ENCODE measurements at regions not wholly inside any gene's neighbourhood (a gene's known extent, or its start where the extent isn't known, plus 50 kb on each side); places are given as distances from the start of the nearest gene placed in this dataset.

GRCh38 chr4:36753048-36753447 is 471.6 kb downstream of the DTHD1 start:
- CTCF ChIA-PET: no interaction called here
- POLR2A ChIA-PET: no interaction called here
- H3K36me3 Mint-ChIP-seq (ENCODE audit: low read depth): no peaks in the 10 kb centered on the region
- intact Hi-C loops (cut with DNase I, micrococcal nuclease): no loop called here
- no peaks in the 10 kb centered on the region for H3K27me3 Mint-ChIP-seq
- Histone ChIP-seq H3K27ac (ENCODE audit: low read depth in 1 of 2, low read length in 2 of 2) (no peak overlapping the region), H3K27me3 (ENCODE audit: control insufficient read depth in 1 of 2, insufficient read depth in 2 of 2, low read length in 2 of 2) (no peaks in the 10 kb centered on the region), H3K36me3 (ENCODE audit: insufficient read depth, low read length) (no peaks in the 10 kb centered on the region), H3K9me3 (ENCODE audit: control insufficient read depth in 1 of 2, insufficient read depth in 1 of 2, low read length in 2 of 2) (no peaks in the 10 kb centered on the region), H3K4me3 (ENCODE audit: low read length) (no peak overlapping the region), H3K4me1 (ENCODE audit: insufficient read depth, low read length) (no peaks in the 10 kb centered on the region)
- H3K4me3 Mint-ChIP-seq: no peak overlapping the region
- H3K4me1 Mint-ChIP-seq (ENCODE audit: low read depth): no peaks in the 10 kb centered on the region
- H3K27ac Mint-ChIP-seq: no peak overlapping the region
- DNase-seq (no peak), ATAC-seq (ENCODE audit: poor library complexity) (no peak)
- no peak for TF ChIP-seq CTCF (IDR thresholded peaks at IDR 0.05)
- no peaks in the 10 kb centered on the region for H3K9me3 Mint-ChIP-seq

GRCh38 chr4:36757580-36758311 is 476.3 kb downstream of the DTHD1 start:
- Mint-ChIP-seq H3K9me3 (no peaks in the 10 kb centered on the region), H3K27me3 (peaks cover 6% of the 10 kb centered on the region), H3K4me1 (ENCODE audit: low read depth) (no peaks in the 10 kb centered on the region), H3K4me3 (no peak overlapping the region), H3K27ac (no peak overlapping the region), H3K36me3 (ENCODE audit: low read depth) (no peaks in the 10 kb centered on the region)
- TF ChIP-seq CTCF (IDR thresholded peaks at IDR 0.05): no peak
- Histone ChIP-seq H3K36me3 (ENCODE audit: insufficient read depth, low read length) (no peaks in the 10 kb centered on the region), H3K9me3 (ENCODE audit: control insufficient read depth in 1 of 2, insufficient read depth in 1 of 2, low read length in 2 of 2) (no peaks in the 10 kb centered on the region), H3K27me3 (ENCODE audit: control insufficient read depth in 1 of 2, insufficient read depth in 2 of 2, low read length in 2 of 2) (no peaks in the 10 kb centered on the region), H3K4me3 (ENCODE audit: low read length) (no peak overlapping the region), H3K27ac (ENCODE audit: low read depth in 1 of 2, low read length in 2 of 2) (no peak overlapping the region), H3K4me1 (ENCODE audit: insufficient read depth, low read length) (no peaks in the 10 kb centered on the region)
- intact Hi-C loops (cut with DNase I, micrococcal nuclease): no loop called here
- ChIA-PET POLR2A (no interaction called here), CTCF (no interaction called here)
- no peak for ATAC-seq (ENCODE audit: poor library complexity)
- DNase-seq: no peak

- no peak for TF ChIP-seq CTCF (IDR thresholded peaks at IDR 0.05)
- intact Hi-C loops (cut with DNase I, micrococcal nuclease): no loop called here
- H3K9me3 Mint-ChIP-seq: no peaks in the 10 kb centered on the region
Observed at GRCh38 chr4:36758312-36759178, 477.1 kb downstream of the DTHD1 start.

More at GRCh38 chr4:36758312-36759178, 477.1 kb downstream of the DTHD1 start:
- no peaks in the 10 kb centered on the region for H3K4me1 ChIP-seq (ENCODE audit: insufficient read depth, low read length)
- H3K27me3 ChIP-seq (ENCODE audit: control insufficient read depth in 1 of 2, insufficient read depth in 2 of 2, low read length in 2 of 2): no peaks in the 10 kb centered on the region
- peaks cover 6% of the 10 kb centered on the region for H3K27me3 Mint-ChIP-seq
- ChIA-PET POLR2A (no interaction called here), CTCF (no interaction called here)
- H3K4me1 Mint-ChIP-seq (ENCODE audit: low read depth): no peaks in the 10 kb centered on the region
- no peaks in the 10 kb centered on the region for H3K36me3 Mint-ChIP-seq (ENCODE audit: low read depth)
- ATAC-seq (ENCODE audit: poor library complexity) (no peak), DNase-seq (no peak)
- H3K9me3 ChIP-seq (ENCODE audit: control insufficient read depth in 1 of 2, insufficient read depth in 1 of 2, low read length in 2 of 2): no peaks in the 10 kb centered on the region
- no peak overlapping the region for H3K4me3 ChIP-seq (ENCODE audit: low read length)
- H3K27ac Mint-ChIP-seq: no peak overlapping the region
- no peak overlapping the region for H3K27ac ChIP-seq (ENCODE audit: low read depth in 1 of 2, low read length in 2 of 2)
- no peak overlapping the region for H3K4me3 Mint-ChIP-seq
- no peaks in the 10 kb centered on the region for H3K36me3 ChIP-seq (ENCODE audit: insufficient read depth, low read length)

All from CD4-positive, alpha-beta T cell (primary cell).